Colonic mucosa (tissue), 4 donors: ENCODE measurements at regions not wholly inside any gene's neighbourhood (a gene's known extent, or its start where the extent isn't known, plus 50 kb on each side); places are given as distances from the start of the nearest gene placed in this dataset.
"Not testable (repeated sequence)": the region's sequence is repeated elsewhere in the genome, so short reads cannot be mapped to it uniquely, and the experiment has no call there.

Source experiments
- DNase-seq: peaks from one replicate; pipeline ENCODE4 v3.0.0-alpha.2; 2020
- H3K27ac ChIP-seq: fragments of 200-600 bp; one replicate; pipeline ENCODE4 v1.8.0; 2021
- H3K27me3 ChIP-seq: fragments of 200-600 bp; one replicate; pipeline ENCODE4 v1.8.0; 2021
- H3K36me3 ChIP-seq: fragments of 200-600 bp; one replicate; pipeline ENCODE4 v1.8.0; 2021
- H3K4me1 ChIP-seq: fragments of 200-600 bp; one replicate; pipeline ENCODE4 v1.8.0; 2021; ENCODE audit warnings: mild to moderate bottlenecking
- H3K4me3 ChIP-seq: fragments of 200-600 bp; one replicate; pipeline ENCODE4 v1.8.0; 2021
- H3K9ac ChIP-seq, 2 donors: one replicate each; pipeline ENCODE4 v1.7.0; 2013; ENCODE audit warnings: control low read depth in 2 of 2, low read depth in 2 of 2, low read length in 2 of 2
- H3K9me3 ChIP-seq: fragments of 200-600 bp; one replicate; pipeline ENCODE4 v1.8.0; 2021
- intact Hi-C: fragments of 100-400 bp; cut with DNase I; formaldehyde crosslinking; loops from one replicate; pipeline ENCODE4 v1.14.1; 2022
- TF ChIP-seq, protein P1 (sequence below): fragments of 200-600 bp; IDR thresholded peaks from one replicate; pipeline ENCODE4 v1.8.0; 2022; ENCODE audit warnings: antibody characterized with exemption, mild to moderate bottlenecking
- donor health status: healthy.
- donor health status: DM: no; HTN: no; CAD: no.
- donor health status: DM: no; HTN: no; CAD: no.

DNA sequence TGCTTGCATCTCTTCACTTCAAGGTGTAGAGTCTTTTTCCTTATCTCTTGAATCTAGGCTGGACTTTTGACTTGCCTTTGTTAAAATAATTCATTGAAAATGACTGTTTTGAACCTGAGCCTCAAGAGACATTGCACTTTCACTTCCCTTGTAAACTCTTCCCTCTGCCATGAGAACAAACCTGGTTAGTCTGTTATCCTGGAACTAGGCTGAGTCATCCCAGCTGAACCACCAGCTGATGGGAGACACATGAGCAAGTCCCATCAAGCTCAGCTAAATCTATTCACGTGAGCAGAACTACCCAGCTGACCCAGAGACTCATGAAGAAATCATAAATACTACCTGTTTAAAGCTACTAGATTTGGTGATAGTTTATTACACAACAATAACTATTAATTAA, 202.3 kb upstream of the CENPE start:
- no peaks in the 10 kb centered on the region for H3K36me3 ChIP-seq
- no peaks in the 10 kb centered on the region for H3K27me3 ChIP-seq
- H3K9me3 ChIP-seq = no peaks in the 10 kb centered on the region
- H3K27ac ChIP-seq = no peak overlapping the region
- no peak overlapping the region for H3K9ac ChIP-seq
- H3K4me3 ChIP-seq = no peak overlapping the region
- no peaks in the 10 kb centered on the region for H3K4me1 ChIP-seq
- TF ChIP-seq, protein P1, sequence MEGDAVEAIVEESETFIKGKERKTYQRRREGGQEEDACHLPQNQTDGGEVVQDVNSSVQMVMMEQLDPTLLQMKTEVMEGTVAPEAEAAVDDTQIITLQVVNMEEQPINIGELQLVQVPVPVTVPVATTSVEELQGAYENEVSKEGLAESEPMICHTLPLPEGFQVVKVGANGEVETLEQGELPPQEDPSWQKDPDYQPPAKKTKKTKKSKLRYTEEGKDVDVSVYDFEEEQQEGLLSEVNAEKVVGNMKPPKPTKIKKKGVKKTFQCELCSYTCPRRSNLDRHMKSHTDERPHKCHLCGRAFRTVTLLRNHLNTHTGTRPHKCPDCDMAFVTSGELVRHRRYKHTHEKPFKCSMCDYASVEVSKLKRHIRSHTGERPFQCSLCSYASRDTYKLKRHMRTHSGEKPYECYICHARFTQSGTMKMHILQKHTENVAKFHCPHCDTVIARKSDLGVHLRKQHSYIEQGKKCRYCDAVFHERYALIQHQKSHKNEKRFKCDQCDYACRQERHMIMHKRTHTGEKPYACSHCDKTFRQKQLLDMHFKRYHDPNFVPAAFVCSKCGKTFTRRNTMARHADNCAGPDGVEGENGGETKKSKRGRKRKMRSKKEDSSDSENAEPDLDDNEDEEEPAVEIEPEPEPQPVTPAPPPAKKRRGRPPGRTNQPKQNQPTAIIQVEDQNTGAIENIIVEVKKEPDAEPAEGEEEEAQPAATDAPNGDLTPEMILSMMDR = no peak
- DNase-seq = no peak
- intact Hi-C loops = no loop called here

DNA sequence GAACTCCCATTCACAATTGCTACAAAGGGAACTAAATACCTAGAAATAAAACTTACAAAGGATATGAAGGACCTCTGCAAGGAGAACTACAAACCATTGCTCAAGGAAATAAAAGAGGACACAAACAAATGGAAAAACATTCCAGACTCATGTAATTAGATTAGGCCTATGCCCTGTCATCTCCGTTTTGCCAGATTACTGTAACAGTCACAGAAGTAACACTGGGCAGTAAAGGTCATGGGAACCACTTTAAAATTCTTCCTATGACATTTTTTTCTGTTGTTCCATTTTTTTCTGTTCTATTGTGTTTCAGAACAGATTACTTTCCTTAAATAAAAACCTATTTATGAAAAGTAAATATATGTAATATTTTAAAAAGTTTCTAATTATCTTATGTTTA, 199.4 kb upstream of the CENPE start:
- Histone ChIP-seq H3K27ac (no peak overlapping the region), H3K9me3 (no peaks in the 10 kb centered on the region), H3K4me1 (no peaks in the 10 kb centered on the region), H3K4me3 (no peak overlapping the region), H3K27me3 (no peaks in the 10 kb centered on the region), H3K9ac (no peak overlapping the region), H3K36me3 (no peaks in the 10 kb centered on the region)
- intact Hi-C loops = no loop called here
- TF ChIP-seq, protein P1 = no peak
- no peak for DNase-seq

DNA sequence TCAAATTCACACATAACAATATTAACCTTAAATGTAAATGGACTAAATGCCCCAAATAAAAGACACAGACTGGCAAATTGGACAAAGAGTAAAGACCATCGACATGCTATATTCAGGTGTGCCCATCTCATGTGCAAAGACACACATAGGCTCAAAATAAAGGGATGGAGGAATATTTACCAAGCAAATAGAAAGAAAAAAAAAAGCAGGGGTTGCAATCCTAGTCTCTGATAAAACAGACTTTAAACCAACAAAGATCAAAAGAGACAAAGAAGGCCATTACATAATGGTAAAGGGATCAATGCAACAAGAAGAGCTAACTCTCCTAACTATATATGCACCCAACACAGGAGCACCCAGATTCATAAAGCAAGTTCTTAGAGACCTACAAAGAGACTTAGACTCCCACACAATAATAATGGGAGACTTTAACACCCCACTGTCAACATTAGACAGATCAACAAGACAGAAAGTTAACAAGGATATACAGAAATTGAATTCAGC, 189.4 kb upstream of the CENPE start:
- H3K27ac ChIP-seq, DNase-seq, H3K9me3 ChIP-seq, H3K4me3 ChIP-seq, intact Hi-C loops, H3K27me3 ChIP-seq, H3K9ac ChIP-seq, H3K4me1 ChIP-seq, H3K36me3 ChIP-seq: not testable (repeated sequence)

DNA sequence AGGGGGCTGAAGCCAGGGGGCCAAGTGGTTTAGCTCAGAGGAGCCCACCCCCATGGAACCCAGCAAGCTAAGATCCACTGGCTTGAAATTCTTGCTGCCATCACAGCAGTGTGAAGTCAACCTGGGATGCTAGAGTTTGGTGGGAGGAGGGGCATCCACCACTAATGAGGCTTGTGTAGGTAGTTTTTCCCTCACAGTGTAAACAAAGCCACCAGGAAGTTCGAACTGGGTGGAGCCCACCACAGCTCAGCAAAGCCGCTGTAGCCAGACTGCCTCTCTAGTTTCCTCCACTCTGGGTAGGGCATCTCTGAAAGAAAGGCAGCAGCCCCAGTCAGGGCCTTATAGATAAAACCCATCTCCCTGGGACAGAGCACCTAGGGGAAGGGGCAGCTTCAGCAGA, 187.4 kb upstream of the CENPE start:
- H3K27me3 ChIP-seq, H3K4me1 ChIP-seq, H3K27ac ChIP-seq, H3K9me3 ChIP-seq, DNase-seq, intact Hi-C loops, H3K4me3 ChIP-seq, H3K36me3 ChIP-seq, H3K9ac ChIP-seq: not testable (repeated sequence)

GRCh38 chr4:103375278-103375677, 177.1 kb upstream of the CENPE start:
- Histone ChIP-seq H3K27me3 (no peaks in the 10 kb centered on the region), H3K9ac (no peak overlapping the region), H3K4me1 (no peaks in the 10 kb centered on the region), H3K36me3 (no peaks in the 10 kb centered on the region), H3K4me3 (no peak overlapping the region), H3K9me3 (no peaks in the 10 kb centered on the region), H3K27ac (no peak overlapping the region)
- intact Hi-C loops = no loop called here
- no peak for DNase-seq
- TF ChIP-seq, protein P1 = no peak

GRCh38 chr4:103374758-103375157, 176.6 kb upstream of the CENPE start:
- intact Hi-C loops = no loop called here
- no peaks in the 10 kb centered on the region for H3K36me3 ChIP-seq
- no peaks in the 10 kb centered on the region for H3K27me3 ChIP-seq
- TF ChIP-seq, protein P1 = no peak
- H3K9ac ChIP-seq = no peak overlapping the region
- no peak overlapping the region for H3K27ac ChIP-seq
- no peaks in the 10 kb centered on the region for H3K9me3 ChIP-seq
- no peaks in the 10 kb centered on the region for H3K4me1 ChIP-seq
- DNase-seq = no peak
- no peak overlapping the region for H3K4me3 ChIP-seq

DNA sequence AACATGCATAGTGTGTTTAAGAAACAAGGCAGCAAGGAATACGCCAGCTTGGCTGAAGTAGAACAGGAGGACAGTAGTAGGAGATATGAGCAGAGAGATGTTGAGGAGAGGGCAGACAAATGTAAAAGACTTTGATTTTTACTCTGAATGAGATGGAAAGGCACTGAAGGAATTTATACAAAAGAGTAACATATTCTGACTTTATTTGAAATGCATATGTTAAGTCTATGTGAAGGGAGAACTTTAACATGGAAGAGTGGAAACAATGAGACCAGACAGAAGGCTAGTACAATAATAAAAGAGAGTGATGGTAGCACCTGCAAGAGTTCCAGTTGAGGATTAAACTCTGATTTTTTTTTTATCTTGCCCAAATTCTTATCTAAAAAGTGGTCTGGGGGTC, 176.2 kb upstream of the CENPE start:
- intact Hi-C loops = no loop called here
- H3K9ac ChIP-seq = no peak overlapping the region
- TF ChIP-seq, protein P1 = no peak
- H3K36me3 ChIP-seq = no peaks in the 10 kb centered on the region
- no peaks in the 10 kb centered on the region for H3K4me1 ChIP-seq
- no peaks in the 10 kb centered on the region for H3K9me3 ChIP-seq
- H3K27ac ChIP-seq = no peak overlapping the region
- no peak for DNase-seq
- no peak overlapping the region for H3K4me3 ChIP-seq
- no peaks in the 10 kb centered on the region for H3K27me3 ChIP-seq
